ENCODE measurements at regions not wholly inside any gene's neighbourhood (a gene's known extent, or its start where the extent isn't known, plus 50 kb on each side); places are given as distances from the start of the nearest gene placed in this dataset.

DNA sequence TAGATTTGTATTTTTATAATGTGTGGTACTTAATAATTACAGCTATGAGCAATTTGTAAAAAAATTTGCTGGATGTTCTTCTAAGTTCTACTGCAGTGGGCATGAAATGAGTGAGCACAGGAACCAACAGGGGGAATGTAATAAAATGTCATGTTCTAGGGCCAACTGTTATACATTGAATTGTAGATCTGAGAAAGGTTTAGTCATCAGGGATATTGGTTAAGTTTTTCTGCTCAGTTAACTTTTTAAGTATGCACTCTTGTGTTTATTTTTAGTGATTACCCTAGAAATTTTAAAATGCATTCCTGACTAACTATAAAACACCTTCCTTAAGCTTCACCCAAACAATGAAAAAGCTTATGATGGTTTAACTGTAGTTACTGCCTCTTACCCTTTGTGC is 101.8 kb downstream of the CAND1 start:
- TF ChIP-seq, protein P1, sequence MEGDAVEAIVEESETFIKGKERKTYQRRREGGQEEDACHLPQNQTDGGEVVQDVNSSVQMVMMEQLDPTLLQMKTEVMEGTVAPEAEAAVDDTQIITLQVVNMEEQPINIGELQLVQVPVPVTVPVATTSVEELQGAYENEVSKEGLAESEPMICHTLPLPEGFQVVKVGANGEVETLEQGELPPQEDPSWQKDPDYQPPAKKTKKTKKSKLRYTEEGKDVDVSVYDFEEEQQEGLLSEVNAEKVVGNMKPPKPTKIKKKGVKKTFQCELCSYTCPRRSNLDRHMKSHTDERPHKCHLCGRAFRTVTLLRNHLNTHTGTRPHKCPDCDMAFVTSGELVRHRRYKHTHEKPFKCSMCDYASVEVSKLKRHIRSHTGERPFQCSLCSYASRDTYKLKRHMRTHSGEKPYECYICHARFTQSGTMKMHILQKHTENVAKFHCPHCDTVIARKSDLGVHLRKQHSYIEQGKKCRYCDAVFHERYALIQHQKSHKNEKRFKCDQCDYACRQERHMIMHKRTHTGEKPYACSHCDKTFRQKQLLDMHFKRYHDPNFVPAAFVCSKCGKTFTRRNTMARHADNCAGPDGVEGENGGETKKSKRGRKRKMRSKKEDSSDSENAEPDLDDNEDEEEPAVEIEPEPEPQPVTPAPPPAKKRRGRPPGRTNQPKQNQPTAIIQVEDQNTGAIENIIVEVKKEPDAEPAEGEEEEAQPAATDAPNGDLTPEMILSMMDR (IDR thresholded peaks at IDR 0.05), result no peak

DNA sequence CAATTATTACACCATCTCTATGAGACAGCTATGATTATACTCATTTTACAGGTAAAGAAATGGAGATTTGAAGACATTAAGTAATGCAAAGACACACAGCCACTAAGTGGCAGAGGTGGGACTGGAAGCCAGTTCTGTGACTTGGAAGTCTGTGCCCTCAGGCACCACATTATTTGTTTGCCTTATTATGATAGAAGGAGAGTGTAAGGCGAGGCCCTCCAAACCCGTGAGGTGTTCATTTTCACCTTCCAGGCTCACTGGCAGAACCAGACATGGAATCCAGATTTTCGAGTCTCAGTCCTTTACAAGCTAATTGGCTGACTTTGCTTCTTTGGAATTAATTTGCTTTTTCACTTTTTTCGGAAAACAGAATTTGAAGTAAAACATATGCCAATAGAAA is 107.9 kb downstream of the CAND1 start:
- no peak overlapping the region for H3K27ac ChIP-seq
- H3K27me3 ChIP-seq, result no peaks in the 10 kb centered on the region
- intact Hi-C loops (cut with DNase I; ENCODE audit: low total_unique reads), result no loop called here
- H3K4me3 ChIP-seq, result no peak overlapping the region
- no peaks in the 10 kb centered on the region for H3K9me3 ChIP-seq
- TF ChIP-seq, protein P1 (IDR thresholded peaks at IDR 0.05), result no peak
- DNase-seq, result no peak
- H3K36me3 ChIP-seq, result no peaks in the 10 kb centered on the region
- H3K4me1 ChIP-seq, result peaks cover 0 to 5% (median 0%) of the 10 kb centered on the region in 4 donors

More for the DNA sequence above, 101.8 kb downstream of the CAND1 start:
- no peaks in the 10 kb centered on the region for H3K36me3 ChIP-seq
- intact Hi-C loops (cut with DNase I; ENCODE audit: low total_unique reads), result no loop called here
- DNase-seq, result no peak
- no peak overlapping the region for H3K4me3 ChIP-seq
- H3K4me1 ChIP-seq, result no peaks in the 10 kb centered on the region
- no peaks in the 10 kb centered on the region for H3K9me3 ChIP-seq
- H3K27me3 ChIP-seq, result no peaks in the 10 kb centered on the region
- H3K27ac ChIP-seq, result no peak overlapping the region

DNA sequence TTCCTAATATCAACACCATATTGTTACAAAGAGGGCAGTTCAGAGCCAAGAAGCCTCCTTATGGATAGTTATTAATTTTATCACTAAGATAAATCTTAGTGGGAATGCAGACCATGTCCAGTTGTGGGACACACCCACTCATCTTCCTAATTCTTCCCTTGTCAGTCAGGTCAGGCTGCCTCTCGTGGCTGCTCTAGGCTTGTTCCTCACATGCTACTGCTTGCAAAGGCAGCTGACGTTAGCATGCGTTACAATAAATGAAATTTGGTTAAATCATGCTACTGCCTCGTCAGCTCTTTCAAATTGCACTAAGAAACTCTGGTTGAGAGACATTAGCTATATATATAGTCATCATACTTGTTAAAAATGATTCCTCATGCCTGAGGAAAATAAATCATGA is 108.4 kb downstream of the CAND1 start:
- H3K27ac ChIP-seq, result no peak overlapping the region

DNA sequence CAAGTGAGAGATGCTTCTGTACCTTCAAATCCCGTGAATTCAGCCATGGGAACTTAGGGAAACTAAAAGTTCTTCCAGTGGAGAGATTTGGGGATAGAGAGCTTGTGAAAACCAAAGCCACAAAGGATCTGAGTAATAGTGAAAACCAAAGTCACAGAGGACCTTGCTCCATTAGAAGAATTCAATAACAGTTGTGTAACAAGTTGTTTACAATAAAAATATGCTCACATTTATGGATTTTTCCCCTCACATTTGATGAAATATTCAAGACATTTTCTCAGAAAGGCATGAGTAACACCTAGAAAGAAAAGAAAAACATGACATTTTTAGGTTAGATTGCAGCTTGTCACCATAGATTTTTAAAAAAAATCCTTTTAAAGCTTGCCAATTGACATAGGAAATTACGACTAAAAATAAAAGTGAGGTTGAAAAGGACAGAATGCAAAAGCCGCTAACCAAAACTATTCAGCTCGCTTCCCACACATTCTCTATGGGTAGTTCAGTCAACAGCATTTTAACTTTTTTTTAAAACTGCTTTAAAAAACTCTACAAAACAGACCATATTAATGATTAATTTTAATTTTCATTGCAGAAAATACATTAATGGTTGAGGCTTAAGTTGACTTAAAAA is 113.2 kb downstream of the CAND1 start:
- intact Hi-C loops (cut with DNase I; ENCODE audit: low total_unique reads), result no loop called here
- Histone ChIP-seq H3K27me3 (no peaks in the 10 kb centered on the region), H3K4me1 (peaks cover 0 to 15% (median 0%) of the 10 kb centered on the region in 4 donors), H3K9me3 (no peaks in the 10 kb centered on the region), H3K27ac (peak overlapping the region in 1 of 2 donors; percentile 22), H3K4me3 (no peak overlapping the region), H3K36me3 (no peaks in the 10 kb centered on the region)
- no peak for DNase-seq
- TF ChIP-seq, protein P1 (IDR thresholded peaks at IDR 0.05), result no peak

More for the DNA sequence above, 108.4 kb downstream of the CAND1 start:
- Histone ChIP-seq H3K27me3 (no peaks in the 10 kb centered on the region), H3K36me3 (no peaks in the 10 kb centered on the region), H3K4me1 (peaks cover 0 to 11% (median 0%) of the 10 kb centered on the region in 4 donors), H3K4me3 (no peak overlapping the region), H3K9me3 (no peaks in the 10 kb centered on the region)
- DNase-seq, result no peak
- TF ChIP-seq, protein P1 (IDR thresholded peaks at IDR 0.05), result no peak
- intact Hi-C loops (cut with DNase I; ENCODE audit: low total_unique reads), result no loop called here

DNA sequence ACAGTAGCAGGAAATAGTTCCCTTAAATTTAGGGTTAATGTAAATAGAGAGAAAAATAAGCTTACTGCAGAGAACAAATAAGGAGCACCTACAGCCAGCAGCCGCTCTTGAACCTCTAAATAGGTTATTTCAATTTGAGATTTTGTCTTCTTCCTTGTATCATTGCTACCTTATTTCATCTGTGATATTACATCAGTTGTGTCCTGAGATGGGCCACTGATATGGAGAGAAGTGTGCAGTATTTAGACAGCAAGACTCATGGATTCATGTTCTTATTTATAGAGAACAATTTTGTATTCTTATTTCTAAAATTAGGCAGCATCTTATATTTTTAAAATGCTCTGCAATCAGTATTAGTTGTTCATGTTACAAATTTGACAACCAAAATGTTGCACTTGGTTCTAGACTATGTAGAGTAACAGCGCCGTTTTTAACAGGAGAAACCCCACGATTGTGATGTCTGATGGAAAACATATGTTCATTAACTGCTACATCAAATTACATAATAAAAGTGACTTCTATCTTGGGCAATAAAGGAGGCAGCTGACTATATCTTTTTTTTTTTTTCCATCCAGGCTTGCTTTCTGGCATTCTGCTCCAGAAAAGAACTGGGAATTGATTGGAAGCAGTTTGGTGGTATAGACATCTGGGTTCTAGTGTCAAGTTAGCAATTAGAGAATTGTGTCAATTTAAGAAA is 117.9 kb downstream of the CAND1 start:
- TF ChIP-seq, protein P1 (IDR thresholded peaks at IDR 0.05), result no peak
- H3K4me1 ChIP-seq, result peaks cover 0 to 9% (median 0%) of the 10 kb centered on the region in 4 donors
- no peak overlapping the region for H3K27ac ChIP-seq
- no peaks in the 10 kb centered on the region for H3K36me3 ChIP-seq
- no peak overlapping the region for H3K4me3 ChIP-seq
- no peak for DNase-seq
- intact Hi-C loops (cut with DNase I; ENCODE audit: low total_unique reads), result no loop called here
- no peaks in the 10 kb centered on the region for H3K27me3 ChIP-seq
- H3K9me3 ChIP-seq, result no peaks in the 10 kb centered on the region

Measured in tibial artery (tissue), 4 donors.